T-helper 22 cell (primary cell): ENCODE measurements at regions not wholly inside any gene's neighbourhood (a gene's known extent, or its start where the extent isn't known, plus 50 kb on each side); places are given as distances from the start of the nearest gene placed in this dataset.

Experiments used
- DNase-seq: peaks from one replicate; pipeline ENCODE4 v3.0.0-alpha.2; 2020; ENCODE audit warnings: low read depth

DNA sequence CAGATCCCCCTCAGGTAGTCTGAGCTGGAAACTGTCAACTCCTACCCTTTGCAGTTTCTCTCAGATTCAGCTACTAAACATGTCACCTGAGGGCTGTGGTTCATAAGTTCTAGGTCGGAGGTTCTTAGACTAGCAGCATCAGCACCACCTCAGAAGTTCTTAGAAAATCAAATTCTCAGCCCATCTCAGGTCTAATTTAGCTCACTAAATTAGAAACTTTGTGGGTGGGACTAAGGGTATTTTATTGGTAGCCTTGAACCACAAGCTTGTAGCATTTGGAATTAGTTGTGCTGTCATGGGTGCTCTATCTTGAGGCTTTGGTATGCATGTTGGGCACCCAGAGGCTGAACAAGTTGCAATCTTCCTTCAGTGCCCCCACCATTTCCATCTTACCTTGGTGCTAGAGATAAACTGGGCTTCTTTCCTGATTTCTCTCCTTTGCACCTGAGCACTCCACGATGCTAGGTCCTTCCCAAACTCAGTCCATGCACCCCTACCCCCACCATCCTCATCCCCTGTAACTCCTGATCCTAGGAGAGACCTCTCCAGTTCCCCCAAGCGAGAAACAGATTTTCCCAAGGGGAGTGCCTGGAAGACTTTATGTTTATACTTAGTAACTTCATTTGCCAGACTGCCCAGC lies 54.2 kb downstream of the S1PR1 start:
- DNase-seq = no peak

DNA sequence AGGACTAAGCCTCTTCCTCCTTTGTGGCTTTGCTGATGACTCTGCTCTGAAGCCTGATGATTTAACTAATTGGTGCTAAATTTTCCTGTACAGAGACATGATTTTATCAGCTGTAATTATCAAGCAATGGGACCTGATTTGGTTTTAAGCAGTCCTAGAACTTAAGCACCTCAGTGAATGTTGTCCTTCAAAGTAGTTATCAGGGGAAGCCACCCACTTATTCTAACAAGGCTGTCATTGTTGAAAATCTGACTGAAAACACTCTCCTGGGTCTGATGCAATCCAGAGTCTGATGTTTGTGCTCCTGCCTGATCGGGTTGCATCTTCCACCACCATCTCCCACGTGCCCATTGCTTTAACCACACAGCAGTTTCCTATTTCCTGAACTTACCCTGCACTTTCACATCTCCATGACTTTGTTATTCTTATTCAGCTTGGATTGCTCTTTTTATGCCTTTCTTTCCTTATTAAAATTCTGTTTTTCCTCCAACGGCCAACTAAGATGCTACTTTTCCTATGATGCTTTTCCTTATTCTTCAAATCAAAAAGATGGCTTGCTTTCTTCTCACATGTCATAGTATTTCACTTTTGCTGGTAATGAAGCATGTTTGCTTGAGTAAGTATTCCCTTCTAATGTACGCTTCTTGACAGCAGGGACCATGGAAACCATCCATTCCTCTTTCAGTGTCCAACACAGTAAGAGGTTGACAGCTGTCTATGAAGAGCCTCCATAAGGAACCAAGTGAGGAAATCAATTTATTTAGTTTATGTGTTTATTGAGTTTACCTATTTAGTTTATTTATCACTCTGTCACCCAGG lies 55.0 kb downstream of the S1PR1 start:
- DNase-seq = peak; percentile 30

DNA sequence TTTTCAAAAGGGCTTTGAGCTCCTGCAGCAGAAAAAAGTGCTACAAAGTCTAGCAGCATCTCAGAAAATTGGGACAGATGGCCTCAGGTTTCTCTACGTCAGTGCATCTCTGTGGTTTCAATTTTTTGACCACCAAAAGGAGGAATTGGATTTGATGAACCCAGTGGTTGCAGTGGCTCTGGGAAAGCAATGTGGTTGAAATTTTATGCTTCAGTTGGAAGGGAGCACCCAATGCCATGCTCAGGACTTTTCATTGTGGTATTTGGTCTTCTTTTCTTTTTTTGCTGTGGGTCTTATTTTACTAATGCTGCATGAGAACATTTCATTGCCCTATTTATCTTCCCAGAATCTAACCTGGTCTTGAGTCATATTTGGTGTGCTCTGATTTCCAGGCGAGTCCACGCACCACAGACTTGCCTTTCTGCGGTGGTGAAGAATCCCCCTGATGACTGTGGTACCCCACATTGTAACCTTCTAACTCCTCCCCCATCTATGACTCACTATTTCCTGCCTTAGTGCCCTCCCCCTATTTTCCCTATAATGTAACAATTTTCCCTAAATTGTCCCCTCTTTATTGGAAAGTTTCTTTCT lies 56.7 kb downstream of the S1PR1 start:
- peak; percentile 65 for DNase-seq

DNA sequence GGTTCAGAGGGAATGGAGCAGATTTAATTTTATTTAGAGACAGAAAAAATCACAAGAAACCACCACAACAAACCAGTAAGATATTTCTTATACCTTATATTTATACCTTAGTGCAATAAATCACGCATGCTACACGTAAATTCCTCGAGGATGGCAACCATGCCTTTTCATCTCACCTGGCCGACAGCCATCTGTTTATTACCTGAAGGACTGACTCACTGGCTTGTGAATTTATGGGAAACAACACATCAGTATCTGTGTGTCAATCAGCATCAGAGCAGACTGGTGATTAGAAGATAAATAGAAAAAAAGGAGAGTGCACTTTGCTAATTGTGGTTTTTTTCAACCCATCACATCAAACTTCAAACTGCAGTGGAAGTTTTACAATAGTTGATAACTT lies 58.4 kb downstream of the S1PR1 start:
- DNase-seq = peak; percentile 56

DNA sequence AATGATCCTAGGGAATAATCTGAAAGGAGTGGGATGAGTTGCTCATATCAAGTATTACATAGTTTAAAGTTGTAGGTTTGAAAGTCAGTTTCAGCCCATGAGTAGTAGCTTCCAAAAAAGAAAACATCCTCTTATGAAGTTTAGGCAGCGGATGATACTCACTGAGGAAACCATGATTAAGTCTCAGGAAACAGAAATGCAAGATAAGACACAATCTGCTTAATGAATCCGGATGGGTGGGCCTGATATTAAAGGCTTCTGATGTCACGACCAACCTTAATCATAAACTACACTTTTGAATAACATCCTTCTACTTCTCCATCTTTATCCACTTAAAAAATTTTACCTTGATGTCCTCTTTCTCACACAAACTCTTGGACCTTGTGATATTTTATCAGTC lies 61.8 kb downstream of the S1PR1 start:
- DNase-seq = no peak

DNA sequence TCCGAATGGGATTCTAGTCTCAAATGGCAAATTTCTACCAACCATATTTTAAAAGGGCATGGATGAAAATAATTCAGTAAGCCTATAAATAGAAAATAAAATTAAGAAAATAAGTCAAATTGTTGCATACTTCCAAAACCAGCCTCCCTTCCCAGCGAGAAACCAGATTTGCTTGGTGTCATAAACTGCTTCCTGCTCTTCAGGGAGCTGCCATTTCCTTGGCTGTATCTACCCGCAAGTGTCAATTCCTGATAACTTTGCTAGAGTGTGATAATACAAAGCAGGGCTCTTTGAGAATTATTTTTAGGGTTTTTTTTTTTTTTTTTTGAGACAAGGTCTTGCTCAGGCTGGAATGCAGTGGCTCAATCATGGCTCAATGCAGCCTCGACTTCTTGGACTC lies 62.3 kb downstream of the S1PR1 start:
- DNase-seq = no peak

DNA sequence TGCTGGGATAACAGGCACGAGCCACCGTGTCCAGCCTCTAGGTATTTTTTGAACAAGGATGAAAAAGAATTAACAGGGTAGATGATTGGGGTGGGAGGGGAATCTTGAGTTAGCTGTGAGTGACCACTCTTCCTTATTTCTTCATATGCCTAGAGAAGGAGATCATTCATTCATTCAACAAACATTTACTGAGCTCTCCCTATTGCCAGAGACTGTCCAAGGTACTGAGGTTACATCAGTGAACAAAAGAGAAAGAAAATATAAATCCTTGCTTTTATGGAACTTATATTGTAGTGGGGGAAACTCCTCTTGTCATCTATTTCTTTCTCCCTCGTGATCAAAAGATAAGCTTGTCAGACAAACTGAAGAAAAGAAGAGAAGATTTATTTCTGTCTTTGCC lies 62.9 kb downstream of the S1PR1 start:
- DNase-seq = no peak

DNA sequence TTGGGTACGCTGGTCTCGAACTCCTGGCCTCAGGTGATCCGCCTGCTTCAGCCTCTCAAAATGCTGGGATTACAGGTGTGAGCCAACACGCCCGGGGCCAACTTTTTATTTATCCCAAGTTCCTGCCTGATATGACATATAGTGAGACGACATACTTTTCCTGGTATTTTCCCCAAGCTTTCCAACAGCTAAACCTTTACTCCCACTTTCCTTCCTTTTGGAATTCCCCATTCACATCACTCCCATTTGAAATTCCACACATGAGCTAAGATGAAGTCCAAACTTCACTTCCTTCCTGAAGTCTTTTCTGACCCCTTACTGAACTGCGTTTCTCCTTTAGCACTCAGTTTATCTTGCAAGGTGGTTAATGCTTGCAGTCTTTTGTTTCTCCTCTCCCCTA lies 64.1 kb downstream of the S1PR1 start:
- no peak for DNase-seq

DNA sequence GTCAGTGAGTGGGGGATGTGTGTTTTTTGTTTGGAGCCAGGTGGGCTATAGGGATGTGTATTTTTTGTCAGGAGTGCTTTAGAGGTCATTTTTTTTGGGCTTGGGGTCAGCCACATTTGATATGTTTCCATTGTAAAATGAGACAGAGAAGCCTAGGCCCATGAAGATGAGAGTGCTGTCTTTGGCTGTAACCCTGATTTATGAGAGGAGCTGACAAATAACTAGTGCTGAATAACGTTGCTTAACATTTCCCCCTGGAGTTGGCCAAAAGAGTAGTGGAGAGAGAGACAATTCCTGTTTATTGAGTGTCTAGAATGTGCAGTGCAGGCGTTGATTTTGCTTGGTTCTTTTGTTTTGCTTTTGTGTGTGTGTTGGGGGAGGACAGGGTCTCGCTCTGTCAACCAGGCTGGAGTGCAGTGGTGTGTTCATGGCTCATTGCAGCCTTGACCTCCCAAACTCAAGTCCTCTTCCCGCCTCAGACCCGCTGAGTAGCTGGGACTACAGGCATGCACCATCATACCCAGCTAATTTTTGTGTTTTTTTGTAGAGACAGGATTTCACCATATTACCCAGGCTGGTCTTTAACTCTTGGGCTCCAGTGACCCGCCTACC lies 64.7 kb downstream of the S1PR1 start:
- no peak for DNase-seq

DNA sequence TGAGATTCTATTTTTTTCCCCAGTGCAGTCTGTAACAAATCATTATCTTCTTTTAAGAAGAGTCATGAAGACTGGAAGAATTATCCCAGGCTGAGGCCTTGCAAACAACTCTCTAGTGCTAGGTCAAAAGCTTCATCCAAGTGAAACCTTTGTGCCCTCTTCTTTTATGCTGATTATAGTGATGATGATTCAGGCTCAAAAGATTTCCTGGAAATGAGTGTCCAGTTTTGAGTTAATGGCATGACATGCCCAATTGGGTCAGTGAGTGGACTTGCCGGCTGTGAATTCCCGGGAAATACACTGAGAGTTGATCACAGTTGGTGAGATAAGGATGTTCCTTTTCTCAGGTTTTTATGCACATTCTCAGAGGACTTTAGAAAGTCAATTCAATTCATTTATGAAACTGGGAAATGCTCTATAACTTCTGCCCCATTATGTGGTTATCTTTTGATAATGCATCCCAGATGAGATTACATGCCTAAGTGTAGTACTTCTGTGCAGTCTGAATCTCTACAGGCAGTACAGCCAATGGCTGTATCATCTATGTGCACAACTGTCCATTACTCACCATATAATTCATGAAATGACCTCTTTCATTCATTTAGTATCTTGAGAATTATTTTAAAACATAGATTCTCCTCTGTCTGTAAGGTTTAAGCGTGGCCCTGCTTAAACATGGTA lies 66.2 kb downstream of the S1PR1 start:
- no peak for DNase-seq

DNA sequence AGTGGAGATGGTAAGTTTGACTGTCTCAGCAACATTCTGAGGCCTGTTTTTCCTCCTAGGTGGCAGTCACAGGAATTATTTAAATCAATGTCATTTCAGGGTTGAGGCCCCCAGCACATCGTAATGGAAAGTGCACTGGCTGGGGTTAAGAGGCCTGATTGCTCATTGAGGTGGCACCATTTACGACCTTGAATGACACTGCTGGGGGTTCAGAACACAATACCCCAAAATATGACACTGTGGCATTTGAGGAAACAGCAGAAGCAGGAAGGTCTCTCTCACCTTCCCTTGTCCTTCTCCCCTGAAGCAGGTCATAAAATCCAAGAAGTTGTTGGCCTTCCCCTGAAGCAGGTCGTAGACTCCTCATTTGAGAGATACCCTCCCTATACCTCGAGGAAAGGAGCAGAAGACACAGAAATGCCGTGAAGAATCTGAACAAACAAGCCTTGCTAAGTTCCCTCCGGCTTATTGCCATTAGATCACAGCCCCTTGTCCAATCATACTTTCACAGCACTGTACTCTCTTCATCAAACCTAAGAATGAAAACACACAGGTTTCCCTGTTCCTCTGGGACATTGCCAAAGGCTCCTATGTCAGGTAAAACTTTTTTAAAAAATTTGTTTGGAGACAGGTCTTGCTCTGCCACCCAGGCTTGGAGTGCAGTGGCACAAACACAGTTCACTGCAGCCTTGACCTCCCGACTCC lies 71.3 kb downstream of the S1PR1 start:
- no peak for DNase-seq

DNA sequence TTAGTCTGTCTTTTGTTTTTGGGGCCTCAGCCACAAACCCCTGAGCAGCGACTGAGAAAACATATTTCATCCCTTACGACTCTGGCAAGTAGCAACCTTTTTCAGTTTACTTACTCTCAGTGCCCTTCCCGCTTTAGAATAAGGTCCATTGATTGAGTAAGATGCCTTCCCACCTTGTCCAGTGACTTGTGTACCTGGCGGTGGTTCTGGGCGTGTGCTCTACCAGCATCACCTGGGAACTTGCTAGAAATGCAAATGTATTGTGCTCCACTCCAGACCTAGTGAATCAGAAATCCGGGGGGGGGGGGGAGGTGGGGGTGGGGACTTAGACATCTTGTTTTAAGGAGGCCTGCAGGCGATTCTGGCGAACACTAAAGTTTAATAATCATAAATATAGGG lies 72.1 kb downstream of the S1PR1 start:
- no peak for DNase-seq

DNA sequence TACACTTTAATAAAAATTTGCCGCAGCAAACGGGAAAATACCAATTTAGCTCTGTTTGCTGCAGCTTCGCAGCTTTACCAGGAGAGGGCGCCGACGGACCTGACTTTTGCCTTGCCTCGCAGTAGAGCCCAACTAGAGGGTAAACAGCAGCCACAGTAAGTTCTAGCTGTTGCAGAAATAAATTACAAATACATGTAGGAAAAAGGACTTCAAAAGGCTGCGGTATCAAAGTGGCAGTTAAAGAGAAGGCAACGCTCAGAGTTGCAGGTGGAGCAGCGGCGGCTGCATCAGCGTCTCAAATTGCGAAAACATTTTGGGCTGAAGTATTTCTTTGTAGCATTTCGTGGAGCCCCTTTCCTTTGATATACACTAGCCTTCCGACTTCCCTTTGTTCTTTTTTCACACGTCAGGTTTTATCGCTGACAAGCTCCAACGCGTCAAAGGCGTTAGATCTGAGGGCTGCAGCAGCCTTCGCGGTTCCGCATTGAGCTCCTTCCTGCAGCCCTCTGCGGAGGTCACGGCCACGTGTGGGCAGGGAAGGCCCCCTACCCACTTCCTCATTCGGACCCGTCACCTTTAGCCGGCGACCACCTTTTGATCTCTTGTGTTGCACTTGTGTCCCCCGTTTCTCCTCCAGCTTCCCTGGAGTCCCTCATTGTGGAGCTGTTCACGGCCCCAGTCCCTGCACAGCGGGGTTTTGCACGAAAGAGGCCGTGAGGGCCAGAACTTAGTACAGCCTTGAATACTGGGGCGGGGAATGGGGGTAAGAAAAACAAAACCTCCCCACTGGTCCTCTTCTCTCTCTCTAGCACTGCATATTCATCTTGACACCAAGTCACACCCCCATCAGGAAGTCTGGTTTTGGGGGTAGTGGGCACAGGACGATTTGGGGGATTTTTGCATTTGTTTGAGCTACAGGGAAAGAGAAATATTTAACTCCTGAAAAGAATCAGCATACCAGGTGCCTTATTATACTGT lies 72.8 kb downstream of the S1PR1 start:
- DNase-seq = peak; percentile 67

DNA sequence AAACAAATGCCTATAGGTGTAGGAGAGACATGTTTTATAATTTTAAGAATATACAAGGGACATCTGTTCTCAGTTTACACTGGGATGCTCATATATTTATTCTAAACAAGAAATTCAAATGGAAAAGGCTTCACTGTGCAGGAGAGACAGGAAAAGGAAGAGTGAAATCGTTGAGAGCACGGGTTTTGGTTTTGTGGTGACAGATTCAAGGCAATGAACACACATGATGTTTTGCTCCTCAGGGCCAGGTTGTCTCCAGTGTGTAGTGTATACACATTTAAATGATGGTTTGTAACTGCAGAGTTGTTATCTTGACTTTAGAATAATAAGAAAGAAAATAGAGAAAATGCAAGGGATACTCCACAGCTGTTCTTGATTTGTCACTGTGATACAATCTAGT lies 73.7 kb downstream of the S1PR1 start:
- DNase-seq = no peak

DNA sequence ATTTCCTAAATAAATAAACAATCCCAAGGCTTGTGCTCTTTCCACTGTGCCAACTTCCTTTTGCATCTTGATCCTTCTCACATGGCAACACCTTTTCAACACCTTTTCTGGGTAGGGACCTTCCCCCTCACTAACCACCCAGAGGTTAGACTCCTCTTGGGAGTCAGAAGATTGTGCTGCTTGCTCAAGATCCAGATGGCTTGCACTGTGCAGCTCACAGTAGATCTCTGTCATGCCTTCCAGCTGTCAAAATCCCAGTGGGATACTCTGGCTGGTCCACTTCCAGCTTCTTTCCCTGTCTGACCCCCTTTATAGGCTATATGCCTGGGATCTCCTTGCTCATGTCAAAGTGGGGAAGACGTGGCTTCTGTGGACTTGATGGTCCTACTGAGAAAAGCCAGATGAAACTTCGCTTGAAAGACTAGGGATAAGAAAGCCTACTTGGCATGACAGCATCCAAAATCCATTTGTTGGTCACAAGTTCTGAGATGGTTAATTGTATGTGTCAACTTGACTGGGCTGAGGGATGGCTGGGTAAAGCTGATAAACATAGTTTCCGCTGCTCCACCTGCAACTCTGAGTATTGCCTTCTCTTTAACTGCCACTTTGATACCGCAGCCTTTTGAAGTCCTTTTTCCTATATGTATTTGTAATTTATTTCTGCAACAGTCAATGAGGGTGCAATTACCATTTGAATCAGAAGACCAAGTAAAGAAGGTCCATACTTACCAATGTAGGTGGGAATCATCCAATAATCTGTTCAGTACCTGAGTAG lies 74.5 kb downstream of the S1PR1 start:
- DNase-seq = no peak

DNA sequence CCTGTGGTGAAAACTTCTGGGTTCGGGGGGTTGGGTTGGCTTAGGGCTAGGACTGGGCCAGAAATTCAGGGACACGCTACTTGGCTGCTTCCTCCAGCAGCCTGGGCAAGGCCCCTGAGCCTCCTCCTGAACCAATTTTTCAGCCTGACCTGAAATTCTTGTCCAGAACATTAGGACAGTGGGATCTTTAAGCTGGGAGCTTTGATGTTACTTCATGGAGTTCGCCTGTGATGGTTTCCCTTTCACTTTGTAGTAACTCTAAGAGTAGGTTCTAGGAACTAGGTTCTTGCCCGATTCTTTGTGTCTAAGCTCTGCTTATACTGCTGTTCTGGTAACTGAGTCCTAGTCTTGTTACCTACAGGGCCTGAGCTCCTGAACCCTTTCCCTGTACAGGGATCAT lies 75.3 kb downstream of the S1PR1 start:
- DNase-seq = no peak

DNA sequence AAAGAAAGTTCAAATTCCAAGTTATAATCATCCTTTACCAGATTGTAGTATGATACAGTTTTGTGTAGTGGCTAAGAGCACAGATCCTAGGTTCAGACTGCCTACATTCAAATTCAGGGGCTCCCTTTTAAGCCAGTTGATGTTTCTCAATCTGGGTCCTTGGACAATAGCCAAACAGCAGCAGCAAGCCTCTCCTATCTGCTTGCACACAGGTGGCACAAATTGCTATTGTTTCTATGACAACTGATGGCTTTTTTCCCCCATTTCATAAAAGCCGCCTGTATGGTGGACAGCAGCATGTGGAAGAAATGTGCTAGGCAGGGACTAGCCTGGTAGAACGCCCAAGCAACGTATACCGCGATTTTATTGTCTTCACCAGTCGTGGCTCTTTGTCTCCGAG lies 76.5 kb downstream of the S1PR1 start:
- DNase-seq = no peak

DNA sequence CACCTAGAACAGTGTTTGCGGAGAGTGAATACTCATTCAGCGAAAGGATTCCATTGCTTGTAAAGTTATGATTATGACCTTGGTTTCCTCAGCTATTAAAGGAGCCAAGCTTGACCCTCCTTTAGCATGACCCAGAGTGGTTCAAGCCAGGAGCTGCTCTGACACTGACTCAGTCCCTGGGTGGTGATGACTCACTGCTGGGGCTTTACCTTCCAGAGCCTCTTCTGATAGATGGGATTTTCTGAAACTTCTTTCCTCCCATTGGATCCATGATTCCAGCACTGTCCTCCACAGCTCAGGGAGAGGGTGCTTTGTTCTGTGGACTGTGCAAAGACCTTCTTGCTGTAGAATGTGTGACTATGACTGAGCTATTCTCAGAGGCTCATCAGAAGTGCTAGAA lies 77.4 kb downstream of the S1PR1 start:
- no peak for DNase-seq

DNA sequence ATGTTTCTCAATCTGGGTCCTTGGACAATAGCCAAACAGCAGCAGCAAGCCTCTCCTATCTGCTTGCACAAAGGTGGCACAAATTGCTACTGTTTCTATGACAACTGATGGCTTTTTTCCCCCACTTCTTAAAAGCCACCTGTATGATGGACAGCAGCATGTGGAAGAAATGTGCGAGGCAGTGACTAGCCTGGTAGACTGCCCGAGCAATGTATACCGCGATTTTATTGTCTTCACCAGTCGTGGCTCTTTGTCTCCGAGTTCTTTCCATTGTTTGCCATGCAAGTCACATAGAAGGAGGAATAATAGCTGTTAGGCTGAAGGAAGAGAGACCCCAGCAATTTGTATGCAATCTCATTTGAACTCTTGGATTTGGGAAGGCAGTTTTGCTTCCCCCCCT lies 79.4 kb downstream of the S1PR1 start:
- DNase-seq = no peak

DNA sequence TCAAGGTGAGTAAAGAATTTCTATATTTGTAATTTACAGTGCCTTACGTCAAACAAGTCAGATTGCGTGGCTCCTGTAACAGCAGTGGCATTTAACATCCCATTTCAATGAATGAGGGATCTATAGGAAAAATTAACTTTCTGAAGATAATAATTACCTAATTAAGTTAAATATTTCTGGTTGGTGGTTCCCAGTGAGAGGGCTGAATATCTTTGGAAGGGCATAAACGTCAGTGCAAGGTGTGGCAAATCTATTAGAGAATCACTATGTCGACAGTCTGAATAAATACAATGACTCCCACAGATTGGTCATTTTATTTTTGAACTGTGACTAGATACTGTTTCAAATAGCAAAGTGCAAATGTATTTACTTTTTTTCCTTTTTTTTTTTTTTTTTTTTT lies 80.0 kb downstream of the S1PR1 start:
- no peak for DNase-seq
